Stimulated activated memory B cell treated with anti-CD40 and anti-IgM and Interleukin-4, amounts not matched to agents 10 μg/mL and 1 μg/mL and 100 μg/mL, for 72 hours (primary cell): ENCODE measurements at regions not wholly inside any gene's neighbourhood (a gene's known extent, or its start where the extent isn't known, plus 50 kb on each side); places are given as distances from the start of the nearest gene placed in this dataset.
A peak's percentile ranks its signal among the peaks of the same experiment; 100 is the strongest.
"Not testable (repeated sequence)": the region's sequence is repeated elsewhere in the genome, so short reads cannot be mapped to it uniquely, and the experiment has no call there.

Source experiments
- ATAC-seq: fragments of 150-1000 bp; cut with Tn5 transposase; 2 replicates; pipeline ENCODE4 v1.10.0; 2021
- H3K27ac Mint-ChIP-seq: one replicate; pipeline ENCODE4 v1.8.0; 2022; ENCODE audit warnings: mild to moderate bottlenecking, mixed read lengths
- H3K27me3 Mint-ChIP-seq: one replicate; pipeline ENCODE4 v1.8.0; 2022; ENCODE audit warnings: mixed read lengths
- H3K36me3 Mint-ChIP-seq: one replicate; pipeline ENCODE4 v1.8.0; 2022; ENCODE audit warnings: mixed read lengths
- H3K4me1 Mint-ChIP-seq: one replicate; pipeline ENCODE4 v1.8.0; 2022; ENCODE audit warnings: mixed read lengths
- H3K4me3 Mint-ChIP-seq: one replicate; pipeline ENCODE4 v1.8.0; 2022; ENCODE audit warnings: mild to moderate bottlenecking, moderate library complexity, mixed read lengths
- H3K9me3 Mint-ChIP-seq: one replicate; pipeline ENCODE4 v1.8.0; 2022; ENCODE audit warnings: mixed read lengths

GRCh38 chr4:18626996-18627395 lies 605.4 kb upstream of the LCORL start:
- no peaks in the 10 kb centered on the region for H3K36me3 Mint-ChIP-seq
- no peak for ATAC-seq
- H3K27me3 Mint-ChIP-seq = no peaks in the 10 kb centered on the region
- H3K27ac Mint-ChIP-seq = no peak overlapping the region
- H3K4me1 Mint-ChIP-seq = no peaks in the 10 kb centered on the region
- no peaks in the 10 kb centered on the region for H3K9me3 Mint-ChIP-seq
- H3K4me3 Mint-ChIP-seq = no peak overlapping the region

GRCh38 chr4:18626366-18626765 lies 604.8 kb upstream of the LCORL start:
- no peak for ATAC-seq
- Mint-ChIP-seq H3K27me3 (no peaks in the 10 kb centered on the region), H3K9me3 (no peaks in the 10 kb centered on the region), H3K36me3 (no peaks in the 10 kb centered on the region), H3K4me3 (no peak overlapping the region), H3K27ac (no peak overlapping the region), H3K4me1 (no peaks in the 10 kb centered on the region)

GRCh38 chr4:18621186-18621585 lies 599.6 kb upstream of the LCORL start:
- no peaks in the 10 kb centered on the region for H3K27me3 Mint-ChIP-seq
- H3K9me3 Mint-ChIP-seq = no peaks in the 10 kb centered on the region
- ATAC-seq = no peak
- no peaks in the 10 kb centered on the region for H3K4me1 Mint-ChIP-seq
- H3K4me3 Mint-ChIP-seq = no peak overlapping the region
- H3K36me3 Mint-ChIP-seq = no peaks in the 10 kb centered on the region
- no peak overlapping the region for H3K27ac Mint-ChIP-seq

DNA sequence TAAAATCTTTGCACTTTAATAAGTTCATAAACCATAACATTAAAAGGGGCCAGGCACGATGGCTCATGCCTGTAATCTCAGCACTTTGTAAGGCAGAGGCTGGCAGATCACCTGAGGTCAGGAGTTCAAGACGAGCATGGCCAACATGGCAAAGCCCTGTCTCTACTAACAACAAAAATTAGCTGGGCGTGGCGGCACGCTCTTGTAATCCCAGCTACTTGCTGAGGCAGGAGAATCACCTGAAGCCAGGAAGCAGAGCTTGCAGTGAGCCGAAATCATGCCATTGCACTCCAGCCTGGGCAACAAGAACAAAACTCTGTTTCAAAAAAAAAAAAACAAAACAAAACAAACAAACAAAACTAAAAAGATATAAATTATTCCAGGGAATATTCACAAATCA lies 595.2 kb upstream of the LCORL start:
- H3K36me3 Mint-ChIP-seq = no peaks in the 10 kb centered on the region
- peaks cover 5% of the 10 kb centered on the region for H3K9me3 Mint-ChIP-seq
- ATAC-seq = no peak
- no peak overlapping the region for H3K27ac Mint-ChIP-seq
- no peaks in the 10 kb centered on the region for H3K4me1 Mint-ChIP-seq
- no peaks in the 10 kb centered on the region for H3K27me3 Mint-ChIP-seq
- H3K4me3 Mint-ChIP-seq = no peak overlapping the region

GRCh38 chr4:18611026-18611425 lies 589.5 kb upstream of the LCORL start:
- Mint-ChIP-seq H3K9me3 (peaks cover 5% of the 10 kb centered on the region), H3K4me1 (no peaks in the 10 kb centered on the region), H3K4me3 (no peak overlapping the region), H3K36me3 (no peaks in the 10 kb centered on the region), H3K27me3 (peaks cover 10% of the 10 kb centered on the region), H3K27ac (no peak overlapping the region)
- no peak for ATAC-seq

DNA sequence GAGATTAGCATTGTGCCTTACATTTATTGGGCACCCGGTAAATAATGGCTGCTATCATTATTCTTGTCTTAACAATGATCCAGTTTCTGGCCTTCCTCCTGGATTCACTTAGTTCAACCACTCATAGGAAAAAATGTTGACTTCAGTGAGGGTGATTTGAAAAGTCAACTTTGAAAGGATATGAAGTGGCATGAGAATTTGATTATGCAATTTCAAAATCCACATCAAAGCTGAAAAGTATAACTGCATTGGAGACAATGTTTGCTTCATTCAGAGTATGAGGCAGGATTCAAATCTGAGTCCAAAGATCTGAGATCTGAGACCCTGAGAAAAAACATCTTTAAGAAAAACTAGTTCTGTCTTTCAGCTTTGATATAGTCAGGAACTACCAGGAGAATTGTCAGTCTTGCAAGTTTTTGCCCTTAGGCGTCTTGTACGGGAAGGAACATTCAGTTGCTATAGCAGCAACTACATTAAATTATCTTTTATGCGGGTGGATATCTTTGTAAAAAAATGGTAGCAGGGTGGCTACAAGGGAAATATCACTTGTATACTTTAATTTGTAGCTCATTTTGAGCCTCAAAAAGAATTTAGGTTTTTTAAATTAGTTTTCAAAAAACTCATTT lies 587.5 kb upstream of the LCORL start:
- no peak overlapping the region for H3K4me3 Mint-ChIP-seq

DNA sequence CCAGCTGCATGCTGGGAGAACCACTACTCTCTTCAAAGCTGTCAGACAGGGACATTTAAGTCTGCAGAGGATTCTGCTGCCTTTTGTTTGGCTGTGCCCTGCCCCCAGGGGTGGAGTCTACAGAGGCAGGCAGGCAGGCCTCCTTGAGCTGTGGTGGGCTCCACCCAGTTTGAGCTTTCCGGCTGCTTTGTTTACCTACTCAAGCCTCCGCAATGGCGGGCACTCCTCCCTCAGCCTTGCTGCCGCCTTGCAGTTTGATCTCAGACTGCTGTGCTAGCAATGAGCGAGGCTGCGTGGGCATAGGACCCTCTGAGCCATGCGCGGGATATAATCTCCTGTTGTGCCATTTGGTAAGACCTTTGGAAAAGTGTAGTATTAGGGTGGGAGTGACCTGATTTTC lies 581.1 kb upstream of the LCORL start:
- H3K4me1 Mint-ChIP-seq = not testable (repeated sequence)

More for the DNA sequence above, 587.5 kb upstream of the LCORL start:
- Mint-ChIP-seq H3K4me1 (no peaks in the 10 kb centered on the region), H3K36me3 (no peaks in the 10 kb centered on the region), H3K27ac (no peak overlapping the region), H3K9me3 (peaks cover 5% of the 10 kb centered on the region), H3K27me3 (peaks cover 15% of the 10 kb centered on the region)
- no peak for ATAC-seq

DNA sequence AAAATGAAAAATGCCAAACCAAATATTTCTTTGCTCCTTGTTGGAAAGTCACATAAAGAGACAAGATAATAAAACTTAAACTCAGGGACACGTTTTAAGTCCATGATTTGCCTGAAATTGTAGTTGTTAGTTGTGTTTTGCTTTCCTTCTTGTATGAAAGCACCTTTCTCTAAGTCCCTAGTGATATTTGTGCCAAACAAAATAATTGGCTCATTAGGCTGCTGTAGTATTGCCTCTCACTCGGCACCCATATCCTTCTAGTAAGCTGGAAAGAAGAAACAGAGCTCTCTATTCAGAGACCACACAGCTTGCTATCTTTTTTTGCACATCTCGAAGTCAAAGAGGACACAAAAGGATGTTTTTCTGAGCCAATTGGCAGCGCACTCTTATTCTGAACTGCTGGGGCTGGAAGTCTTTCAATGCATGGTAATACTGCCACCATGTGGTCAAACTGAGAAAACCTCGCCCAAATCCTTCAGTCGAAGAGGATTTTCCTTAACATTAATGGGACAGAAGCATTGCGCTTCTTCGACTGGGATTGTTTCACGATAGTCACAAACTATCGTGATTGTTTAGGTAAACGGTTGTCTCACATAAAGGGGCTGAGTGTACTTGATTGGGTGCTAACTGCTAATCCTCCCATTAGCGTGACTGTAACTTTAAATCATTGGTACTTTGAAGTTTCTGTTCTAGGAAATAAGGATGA lies 571.9 kb upstream of the LCORL start:
- H3K4me3 Mint-ChIP-seq = no peak overlapping the region
- peak; percentile 41 for ATAC-seq
- H3K4me1 Mint-ChIP-seq = peaks cover 5% of the 10 kb centered on the region

More for the DNA sequence above, 581.1 kb upstream of the LCORL start:
- ATAC-seq, H3K9me3 Mint-ChIP-seq, H3K27ac Mint-ChIP-seq, H3K36me3 Mint-ChIP-seq, H3K4me3 Mint-ChIP-seq: not testable (repeated sequence)
- peaks cover 36% of the 10 kb centered on the region for H3K27me3 Mint-ChIP-seq

GRCh38 chr4:18582841-18583240 lies 561.3 kb upstream of the LCORL start:
- no peak overlapping the region for H3K4me3 Mint-ChIP-seq
- H3K4me1 Mint-ChIP-seq = no peaks in the 10 kb centered on the region
- no peak overlapping the region for H3K27ac Mint-ChIP-seq
- no peaks in the 10 kb centered on the region for H3K36me3 Mint-ChIP-seq
- no peaks in the 10 kb centered on the region for H3K9me3 Mint-ChIP-seq
- peak; percentile 70 for ATAC-seq
- peaks cover 17% of the 10 kb centered on the region for H3K27me3 Mint-ChIP-seq

More for the DNA sequence above, 571.9 kb upstream of the LCORL start:
- no peak overlapping the region for H3K27ac Mint-ChIP-seq
- no peaks in the 10 kb centered on the region for H3K9me3 Mint-ChIP-seq
- H3K36me3 Mint-ChIP-seq = no peaks in the 10 kb centered on the region
- H3K27me3 Mint-ChIP-seq = peaks cover 22% of the 10 kb centered on the region

GRCh38 chr4:18578307-18578706 lies 556.8 kb upstream of the LCORL start:
- H3K9me3 Mint-ChIP-seq = no peaks in the 10 kb centered on the region
- no peak for ATAC-seq

DNA sequence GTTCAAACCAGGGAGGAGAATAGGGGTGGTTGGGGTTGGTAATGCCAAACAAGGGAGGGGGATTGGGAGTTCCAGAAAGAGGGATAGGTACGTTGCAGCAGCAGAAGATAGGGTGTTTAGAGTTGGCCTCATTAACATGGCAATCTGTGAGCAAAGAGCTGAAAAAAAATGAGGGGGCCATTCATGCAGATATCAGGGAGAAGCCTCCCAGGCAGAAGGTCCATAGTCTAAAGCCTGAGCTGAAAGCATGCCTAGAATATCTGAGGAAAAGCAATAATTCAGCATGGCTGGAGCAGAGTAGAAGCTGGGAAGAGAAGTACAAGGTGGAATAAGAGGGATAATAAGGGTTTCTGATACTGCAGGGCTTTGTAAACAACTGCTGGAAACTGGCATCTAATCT lies 550.9 kb upstream of the LCORL start:
- H3K9me3 Mint-ChIP-seq = no peaks in the 10 kb centered on the region
- no peaks in the 10 kb centered on the region for H3K27me3 Mint-ChIP-seq
- no peak for ATAC-seq
- H3K4me3 Mint-ChIP-seq = no peak overlapping the region
- no peaks in the 10 kb centered on the region for H3K4me1 Mint-ChIP-seq
- no peaks in the 10 kb centered on the region for H3K36me3 Mint-ChIP-seq
- H3K27ac Mint-ChIP-seq = no peak overlapping the region

More at GRCh38 chr4:18578307-18578706, 556.8 kb upstream of the LCORL start:
- H3K4me1 Mint-ChIP-seq = no peaks in the 10 kb centered on the region
- no peak overlapping the region for H3K4me3 Mint-ChIP-seq
- peaks cover 17% of the 10 kb centered on the region for H3K27me3 Mint-ChIP-seq
- no peak overlapping the region for H3K27ac Mint-ChIP-seq
- H3K36me3 Mint-ChIP-seq = no peaks in the 10 kb centered on the region

DNA sequence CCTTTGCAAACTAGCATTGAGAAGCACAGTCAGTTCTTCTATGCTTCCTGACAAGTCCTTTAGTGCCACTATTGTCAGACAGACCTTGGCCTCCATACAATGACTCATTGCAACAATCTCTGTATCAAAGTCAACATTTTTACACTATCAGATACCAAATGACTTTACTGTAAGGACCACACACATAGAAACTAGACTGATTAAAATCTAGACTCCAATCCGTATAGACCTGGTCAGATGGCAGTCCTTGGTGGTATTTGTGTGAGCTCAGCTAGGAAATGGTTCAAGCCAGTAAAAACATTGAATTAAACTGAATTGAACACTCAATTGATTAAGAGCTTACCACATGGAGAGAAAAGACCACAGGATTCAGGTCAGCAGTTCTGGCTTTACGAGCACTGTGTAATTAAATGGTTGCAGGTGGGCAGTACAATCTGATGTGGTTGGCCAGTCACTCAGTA lies 549.8 kb upstream of the LCORL start:
- no peak overlapping the region for H3K4me3 Mint-ChIP-seq
- no peak for ATAC-seq
- H3K9me3 Mint-ChIP-seq = no peaks in the 10 kb centered on the region
- no peaks in the 10 kb centered on the region for H3K27me3 Mint-ChIP-seq
- H3K36me3 Mint-ChIP-seq = no peaks in the 10 kb centered on the region
- no peaks in the 10 kb centered on the region for H3K4me1 Mint-ChIP-seq
- no peak overlapping the region for H3K27ac Mint-ChIP-seq

GRCh38 chr4:18570370-18570769 lies 548.8 kb upstream of the LCORL start:
- H3K27ac Mint-ChIP-seq = no peak overlapping the region

DNA sequence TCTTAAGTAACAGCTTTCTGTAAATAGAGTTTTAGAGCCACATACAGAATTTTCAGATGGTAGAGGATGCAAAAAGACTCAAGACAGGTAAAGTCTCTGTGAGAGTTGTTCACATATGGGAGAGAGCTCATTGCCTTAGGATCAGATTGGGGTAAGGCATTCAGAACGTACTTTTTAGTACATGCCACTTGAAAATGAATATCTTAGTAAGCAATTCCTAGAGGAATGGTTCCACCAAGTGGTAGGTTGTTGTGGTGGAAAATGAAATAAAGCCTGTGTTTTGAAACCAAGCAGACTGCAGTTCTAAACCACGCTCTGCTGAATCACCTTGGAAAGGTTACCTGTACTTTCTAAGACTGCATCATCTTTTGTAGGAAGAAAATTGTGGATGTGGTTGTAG lies 547.0 kb upstream of the LCORL start:
- Mint-ChIP-seq H3K4me1 (no peaks in the 10 kb centered on the region), H3K36me3 (no peaks in the 10 kb centered on the region), H3K9me3 (peaks cover 6% of the 10 kb centered on the region), H3K4me3 (no peak overlapping the region), H3K27me3 (no peaks in the 10 kb centered on the region), H3K27ac (no peak overlapping the region)
- ATAC-seq = no peak

More at GRCh38 chr4:18570370-18570769, 548.8 kb upstream of the LCORL start:
- H3K36me3 Mint-ChIP-seq = no peaks in the 10 kb centered on the region
- no peaks in the 10 kb centered on the region for H3K27me3 Mint-ChIP-seq
- H3K9me3 Mint-ChIP-seq = no peaks in the 10 kb centered on the region
- H3K4me3 Mint-ChIP-seq = no peak overlapping the region
- H3K4me1 Mint-ChIP-seq = no peaks in the 10 kb centered on the region
- no peak for ATAC-seq

- Mint-ChIP-seq H3K27me3 (no peaks in the 10 kb centered on the region), H3K4me1 (no peaks in the 10 kb centered on the region), H3K9me3 (peaks cover 8% of the 10 kb centered on the region), H3K36me3 (no peaks in the 10 kb centered on the region), H3K4me3 (no peak overlapping the region), H3K27ac (no peak overlapping the region)
- no peak for ATAC-seq
These were observed 545.6 kb upstream of the LCORL start for GRCh38 chr4:18566970-18567799.
